ENCODE measurements at regions not wholly inside any gene's neighbourhood (a gene's known extent, or its start where the extent isn't known, plus 50 kb on each side); places are given as distances from the start of the nearest gene placed in this dataset.
"Not testable (repeated sequence)": the region's sequence is repeated elsewhere in the genome, so short reads cannot be mapped to it uniquely, and the experiment has no call there.

- H3K9me3 ChIP-seq; H3K27ac ChIP-seq; H3K36me3 ChIP-seq; H3K4me3 ChIP-seq; DNase-seq; intact Hi-C loops (cut with DNase I); H3K4me1 ChIP-seq: not testable (repeated sequence)
- H3K27me3 ChIP-seq: peaks cover 0 to 62% (median 0%) of the 10 kb centered on the region in 4 donors
- WGBS, 2 donors: 26% methylated on average over 18 of the region's 25 CpGs; no CpG with 5 or more reads in 1 of the 2 donors
These were observed 89.7 kb upstream of the ZNF322 start for GRCh38 chr6:26749126-26749758.

GRCh38 chr6:26749759-26750126, 90.2 kb upstream of the ZNF322 start:
- peaks cover 0 to 62% (median 0%) of the 10 kb centered on the region in 4 donors for H3K27me3 ChIP-seq
- WGBS, 2 donors: 31% methylated on average over 9 of the region's 9 CpGs; no CpG with 5 or more reads in 1 of the 2 donors
- intact Hi-C loops (cut with DNase I); H3K27ac ChIP-seq; H3K4me1 ChIP-seq; H3K4me3 ChIP-seq; DNase-seq; H3K9me3 ChIP-seq; H3K36me3 ChIP-seq: not testable (repeated sequence)

- Histone ChIP-seq H3K27me3 (peaks cover 0 to 50% (median 0%) of the 10 kb centered on the region in 4 donors), H3K9me3 (no peaks in the 10 kb centered on the region), H3K4me1 (no peaks in the 10 kb centered on the region), H3K36me3 (no peaks in the 10 kb centered on the region), H3K4me3 (no peak overlapping the region), H3K27ac (no peak overlapping the region)
- intact Hi-C loops (cut with DNase I): no loop called here
- TF ChIP-seq CTCF (IDR thresholded peaks at IDR 0.05) (no peak), POLR2A (IDR thresholded peaks at IDR 0.05) (no peak)
- 14% methylated on average over 13 of the region's 15 CpGs; no CpG with 5 or more reads in 1 of the 2 donors for WGBS, 2 donors
- DNase-seq: no peak
These were observed 94.7 kb upstream of the ZNF322 start for GRCh38 chr6:26754212-26754611.

GRCh38 chr6:26754801-26755200, 95.3 kb upstream of the ZNF322 start:
- 15% methylated on average over 12 of the region's 20 CpGs; no CpG with 5 or more reads in 1 of the 2 donors for WGBS, 2 donors
- not testable (repeated sequence) for H3K36me3 ChIP-seq, H3K27ac ChIP-seq

GRCh38 chr6:26756067-26756805, 96.7 kb upstream of the ZNF322 start:
- H3K36me3 ChIP-seq; H3K4me1 ChIP-seq; H3K9me3 ChIP-seq; H3K4me3 ChIP-seq; DNase-seq; H3K27ac ChIP-seq; intact Hi-C loops (cut with DNase I): not testable (repeated sequence)
- H3K27me3 ChIP-seq: peaks cover 0 to 38% (median 0%) of the 10 kb centered on the region in 4 donors
- WGBS, 2 donors: 10% methylated on average over 29 of the region's 29 CpGs; no CpG with 5 or more reads in 1 of the 2 donors

More at GRCh38 chr6:26754801-26755200, 95.3 kb upstream of the ZNF322 start:
- H3K9me3 ChIP-seq; H3K4me1 ChIP-seq; intact Hi-C loops (cut with DNase I); H3K4me3 ChIP-seq; DNase-seq: not testable (repeated sequence)
- peaks cover 0 to 44% (median 0%) of the 10 kb centered on the region in 4 donors for H3K27me3 ChIP-seq

GRCh38 chr6:26766203-26766902, 106.8 kb upstream of the ZNF322 start:
- H3K27ac ChIP-seq; H3K9me3 ChIP-seq; H3K4me3 ChIP-seq; DNase-seq; H3K27me3 ChIP-seq; intact Hi-C loops (cut with DNase I); H3K36me3 ChIP-seq; H3K4me1 ChIP-seq: not testable (repeated sequence)
- no CpG with 5 or more reads among the region's 36 CpGs for WGBS, 2 donors

- H3K9me3 ChIP-seq; DNase-seq; intact Hi-C loops (cut with DNase I); H3K4me1 ChIP-seq; H3K27ac ChIP-seq; H3K27me3 ChIP-seq; H3K36me3 ChIP-seq; H3K4me3 ChIP-seq: not testable (repeated sequence)
- no CpG with 5 or more reads among the region's 31 CpGs for WGBS, 2 donors
These were observed 111.6 kb upstream of the ZNF322 start for GRCh38 chr6:26770941-26771666.

- no CpG with 5 or more reads among the region's 12 CpGs for WGBS, 2 donors
- H3K4me3 ChIP-seq; H3K9me3 ChIP-seq; H3K4me1 ChIP-seq; H3K27me3 ChIP-seq; H3K27ac ChIP-seq; H3K36me3 ChIP-seq; DNase-seq; intact Hi-C loops (cut with DNase I): not testable (repeated sequence)
These were observed 113.9 kb upstream of the ZNF322 start for GRCh38 chr6:26773414-26773813.

GRCh38 chr6:26780563-26780962, 121.0 kb upstream of the ZNF322 start:
- H3K4me3 ChIP-seq; H3K9me3 ChIP-seq; DNase-seq; H3K4me1 ChIP-seq; H3K27ac ChIP-seq; H3K27me3 ChIP-seq; intact Hi-C loops (cut with DNase I); H3K36me3 ChIP-seq: not testable (repeated sequence)
- WGBS, 2 donors: no CpG with 5 or more reads among the region's 21 CpGs

- intact Hi-C loops (cut with DNase I); H3K36me3 ChIP-seq; H3K4me1 ChIP-seq; DNase-seq; H3K27me3 ChIP-seq; H3K9me3 ChIP-seq; H3K27ac ChIP-seq; H3K4me3 ChIP-seq: not testable (repeated sequence)
- no CpG with 5 or more reads among the region's 10 CpGs for WGBS, 2 donors
These were observed 136.1 kb upstream of the ZNF322 start for GRCh38 chr6:26795474-26796307.

Measured in esophagus squamous epithelium (tissue), 5 donors.